Parathyroid adenoma (tissue), 2 donors: ENCODE measurements at regions not wholly inside any gene's neighbourhood (a gene's known extent, or its start where the extent isn't known, plus 50 kb on each side); places are given as distances from the start of the nearest gene placed in this dataset.

ENCODE experiments used
- H2AFZ ChIP-seq: fragments of 300-600 bp; sonication (generic); one replicate; pipeline ENCODE4 v1.7.0; 2017; ENCODE audit warnings: antibody characterized with exemption, mild to moderate bottlenecking
- H3K27ac ChIP-seq: fragments of 300-600 bp; sonication (generic); one replicate; pipeline ENCODE4 v1.7.0; 2017
- H3K27me3 ChIP-seq: fragments of 300-600 bp; sonication (generic); one replicate; pipeline ENCODE4 v1.7.0; 2017; ENCODE audit warnings: low read length; ENCODE audit not compliant: control insufficient read depth, insufficient read depth
- H3K36me3 ChIP-seq: fragments of 300-600 bp; sonication (generic); one replicate; pipeline ENCODE4 v1.7.0; 2017; ENCODE audit warnings: low read length; ENCODE audit not compliant: control insufficient read depth, insufficient read depth
- H3K4me1 ChIP-seq: fragments of 300-600 bp; sonication (generic); one replicate; pipeline ENCODE4 v1.7.0; 2017; ENCODE audit warnings: control low read depth
- H3K4me2 ChIP-seq: fragments of 300-600 bp; sonication (generic); one replicate; pipeline ENCODE4 v1.7.0; 2017; ENCODE audit warnings: low read length
- H3K4me3 ChIP-seq: fragments of 300-600 bp; sonication (generic); one replicate; pipeline ENCODE4 v1.7.0; 2017; ENCODE audit warnings: low read depth, low read length
- H3K79me2 ChIP-seq: fragments of 300-600 bp; sonication (generic); one replicate; pipeline ENCODE4 v1.7.0; 2017; ENCODE audit warnings: control low read depth
- H3K9ac ChIP-seq: fragments of 300-600 bp; sonication (generic); one replicate; pipeline ENCODE4 v1.7.0; 2017; ENCODE audit warnings: mild to moderate bottlenecking
- H3K9me3 ChIP-seq: fragments of 300-600 bp; sonication (generic); one replicate; pipeline ENCODE4 v1.7.0; 2017; ENCODE audit warnings: low read length; ENCODE audit not compliant: control insufficient read depth
- CTCF ChIP-seq: fragments of 300-600 bp; sonication (generic); IDR thresholded peaks from one replicate; pipeline ENCODE4 v1.7.0; 2017; ENCODE audit warnings: antibody characterized with exemption, mild to moderate bottlenecking
- donor health status: primary hyperparathyroidism.

- H3K9me3 ChIP-seq, result no peaks in the 10 kb centered on the region
- no peaks in the 10 kb centered on the region for H3K36me3 ChIP-seq
- TF ChIP-seq CTCF, result no peak
- no peak overlapping the region for H2AFZ ChIP-seq
- H3K4me1 ChIP-seq, result no peaks in the 10 kb centered on the region
- no peak overlapping the region for H3K9ac ChIP-seq
- no peak overlapping the region for H3K4me3 ChIP-seq
- no peaks in the 10 kb centered on the region for H3K79me2 ChIP-seq
- no peak overlapping the region for H3K4me2 ChIP-seq
- no peak overlapping the region for H3K27ac ChIP-seq
- H3K27me3 ChIP-seq, result no peaks in the 10 kb centered on the region
Measured at GRCh38 chr18:11261486-11261885, 112.1 kb upstream of the PIEZO2 start.

GRCh38 chr18:11260961-11261461 lies 111.6 kb upstream of the PIEZO2 start:
- Histone ChIP-seq H3K4me3 (no peak overlapping the region), H3K4me1 (no peaks in the 10 kb centered on the region), H3K36me3 (no peaks in the 10 kb centered on the region), H3K9ac (no peak overlapping the region), H2AFZ (no peak overlapping the region), H3K27me3 (no peaks in the 10 kb centered on the region), H3K27ac (no peak overlapping the region), H3K9me3 (no peaks in the 10 kb centered on the region), H3K79me2 (no peaks in the 10 kb centered on the region), H3K4me2 (no peak overlapping the region)
- TF ChIP-seq CTCF, result no peak

- Histone ChIP-seq H3K4me1 (no peaks in the 10 kb centered on the region), H2AFZ (no peak overlapping the region), H3K79me2 (no peaks in the 10 kb centered on the region), H3K9ac (no peak overlapping the region), H3K9me3 (no peaks in the 10 kb centered on the region), H3K4me3 (no peak overlapping the region), H3K36me3 (no peaks in the 10 kb centered on the region), H3K4me2 (no peak overlapping the region), H3K27ac (no peak overlapping the region), H3K27me3 (no peaks in the 10 kb centered on the region)
- no peak for TF ChIP-seq CTCF
Measured at GRCh38 chr18:11259469-11260150, 110.2 kb upstream of the PIEZO2 start.

GRCh38 chr18:11258039-11258610 lies 108.8 kb upstream of the PIEZO2 start:
- H3K36me3 ChIP-seq, result no peaks in the 10 kb centered on the region
- no peak overlapping the region for H3K27ac ChIP-seq
- H3K27me3 ChIP-seq, result no peaks in the 10 kb centered on the region
- H2AFZ ChIP-seq, result no peak overlapping the region
- TF ChIP-seq CTCF, result no peak
- H3K4me1 ChIP-seq, result no peaks in the 10 kb centered on the region
- no peak overlapping the region for H3K4me2 ChIP-seq
- H3K4me3 ChIP-seq, result no peak overlapping the region
- H3K79me2 ChIP-seq, result no peaks in the 10 kb centered on the region
- H3K9ac ChIP-seq, result no peak overlapping the region
- H3K9me3 ChIP-seq, result no peaks in the 10 kb centered on the region

- Histone ChIP-seq H3K79me2 (no peaks in the 10 kb centered on the region), H3K4me2 (no peak overlapping the region), H3K9me3 (no peaks in the 10 kb centered on the region), H3K36me3 (no peaks in the 10 kb centered on the region), H3K27ac (no peak overlapping the region), H2AFZ (no peak overlapping the region), H3K9ac (no peak overlapping the region), H3K4me3 (no peak overlapping the region), H3K27me3 (no peaks in the 10 kb centered on the region), H3K4me1 (no peaks in the 10 kb centered on the region)
- TF ChIP-seq CTCF, result no peak
Measured at GRCh38 chr18:11256251-11256650, 106.9 kb upstream of the PIEZO2 start.
